WTC11 (cell line): ENCODE measurements at regions not wholly inside any gene's neighbourhood (a gene's known extent, or its start where the extent isn't known, plus 50 kb on each side); places are given as distances from the start of the nearest gene placed in this dataset.

Experiments
- ATAC-seq: fragments of 200-7000 bp; cut with Tn5 transposase; 2 replicates; pipeline ENCODE4 v1.10.0; 2021; ENCODE audit warnings: mild to moderate bottlenecking, moderate library complexity
- CTCF ChIA-PET: fragments of 300-600 bp; sonication (Branson Sonifier 250); formaldehyde crosslinking; loops from one replicate; lab custom pipeline; 2021; ENCODE audit warnings: antibody characterized with exemption; lab: Charles Lee
- POLR2A ChIA-PET: fragments of 350-600 bp; sonication (Branson Sonifier 250); formaldehyde crosslinking; loops from one replicate; lab custom pipeline; 2021; ENCODE audit warnings: antibody characterized with exemption; lab: Charles Lee
- DNase-seq: peaks from one replicate; pipeline ENCODE4 v3.0.0; 2021; ENCODE audit warnings: low spot score
- H3K27ac Mint-ChIP-seq: 2 replicates; pipeline ENCODE4 v1.8.0; 2021; ENCODE audit warnings: mixed read lengths
- H3K27me3 Mint-ChIP-seq: 2 replicates; pipeline ENCODE4 v1.8.0; 2021; ENCODE audit warnings: low read depth, mild to moderate bottlenecking, moderate library complexity, mixed read lengths
- H3K36me3 Mint-ChIP-seq: 2 replicates; pipeline ENCODE4 v1.8.0; 2021; ENCODE audit warnings: mixed read lengths
- H3K4me1 Mint-ChIP-seq: 2 replicates; pipeline ENCODE4 v1.8.0; 2022; ENCODE audit warnings: mixed read lengths
- H3K4me3 Mint-ChIP-seq: 2 replicates; pipeline ENCODE4 v1.8.0; 2021; ENCODE audit warnings: mild to moderate bottlenecking, moderate library complexity, mixed read lengths
- H3K9me3 Mint-ChIP-seq: 2 replicates; pipeline ENCODE4 v1.8.0; 2021; ENCODE audit warnings: mixed read lengths
- ATF3 ChIP-seq: sonication (generic); formaldehyde crosslinking; conservative IDR thresholded peaks from 2 replicates; pipeline ENCODE4 v1.8.1; 2022; ENCODE audit warnings: mild to moderate bottlenecking, missing genetic modification reagents
- CREB1 ChIP-seq: sonication (generic); formaldehyde crosslinking; IDR thresholded peaks from 2 replicates; pipeline ENCODE4 v1.8.0; 2023; ENCODE audit warnings: mild to moderate bottlenecking, missing genetic modification reagents
- CREM ChIP-seq: sonication (generic); formaldehyde crosslinking; IDR thresholded peaks from 2 replicates; pipeline ENCODE4 v1.8.1; 2022; ENCODE audit warnings: mild to moderate bottlenecking, missing genetic modification reagents, moderate library complexity
- CTCF ChIP-seq: fragments of 200-600 bp; IDR thresholded peaks from 2 replicates; pipeline ENCODE4 v1.8.0; 2022; ENCODE audit warnings: antibody characterized with exemption
- ELF4 ChIP-seq: sonication (generic); formaldehyde crosslinking; IDR thresholded peaks from 2 replicates; pipeline ENCODE4 v1.8.1; 2022; ENCODE audit warnings: low read depth, mild to moderate bottlenecking, moderate library complexity, missing genetic modification reagents
- ESRRA ChIP-seq: sonication (generic); formaldehyde crosslinking; IDR thresholded peaks from 2 replicates; pipeline ENCODE4 v1.8.1; 2022; ENCODE audit warnings: mild to moderate bottlenecking, missing genetic modification reagents, borderline replicate concordance
- ETV6 ChIP-seq: sonication (generic); formaldehyde crosslinking; IDR thresholded peaks from 2 replicates; pipeline ENCODE4 v1.8.1; 2022; ENCODE audit warnings: mild to moderate bottlenecking, missing genetic modification reagents
- FOXK1 ChIP-seq: sonication (generic); formaldehyde crosslinking; IDR thresholded peaks from 2 replicates; pipeline ENCODE4 v1.8.0; 2022; ENCODE audit warnings: mild to moderate bottlenecking, moderate library complexity, missing genetic modification reagents
- GRHL2 ChIP-seq: fragments of 250-450 bp; sonication (Bioruptor Pico); IDR thresholded peaks from 2 replicates; pipeline ENCODE4 v1.8.0; 2022; ENCODE audit warnings: mild to moderate bottlenecking, moderate library complexity; ENCODE audit not compliant: insufficient replicate concordance, severe bottlenecking
- IRF2 ChIP-seq: sonication (generic); formaldehyde crosslinking; IDR thresholded peaks from 2 replicates; pipeline ENCODE4 v1.8.0; 2022; ENCODE audit warnings: low read depth, missing genetic modification reagents, borderline replicate concordance
- NFE2L1 ChIP-seq: sonication (generic); formaldehyde crosslinking; IDR thresholded peaks from 2 replicates; pipeline ENCODE4 v1.8.1; 2023; ENCODE audit warnings: missing genetic modification reagents
- OVOL2 ChIP-seq: fragments of 250-450 bp; sonication (Bioruptor Pico); IDR thresholded peaks from 2 replicates; pipeline ENCODE4 v1.9.0; 2021; ENCODE audit warnings: mild to moderate bottlenecking, borderline replicate concordance
- PRRX2 ChIP-seq: fragments of 250-450 bp; sonication (Bioruptor Pico); IDR thresholded peaks from 2 replicates; pipeline ENCODE4 v1.8.0; 2021; ENCODE audit warnings: mild to moderate bottlenecking
- ZNF263 ChIP-seq: sonication (generic); formaldehyde crosslinking; IDR thresholded peaks from 2 replicates; pipeline ENCODE4 v1.8.1; 2022; ENCODE audit warnings: low read depth, mild to moderate bottlenecking, moderate library complexity, missing genetic modification reagents
- ZNF396 ChIP-seq: fragments of 250-450 bp; sonication (Bioruptor Pico); IDR thresholded peaks from 2 replicates; pipeline ENCODE4 v1.8.0; 2021; ENCODE audit warnings: mild to moderate bottlenecking, moderate library complexity, borderline replicate concordance
- TF ChIP-seq, protein P1 (sequence below): sonication (generic); formaldehyde crosslinking; IDR thresholded peaks from 2 replicates; pipeline ENCODE4 v1.8.1; 2023; ENCODE audit warnings: mild to moderate bottlenecking, missing genetic modification reagents
- TF ChIP-seq, protein P2 (sequence below): sonication (generic); formaldehyde crosslinking; IDR thresholded peaks from 2 replicates; pipeline ENCODE4 v1.8.1; 2022; ENCODE audit warnings: low read depth, missing genetic modification reagents, borderline replicate concordance
- TF ChIP-seq, protein P3 (sequence below): sonication (generic); formaldehyde crosslinking; IDR thresholded peaks from 2 replicates; pipeline ENCODE4 v1.8.1; 2023; ENCODE audit warnings: mild to moderate bottlenecking, missing genetic modification reagents, moderate library complexity
- TF ChIP-seq, protein P4 (sequence below): fragments of 250-450 bp; sonication (Bioruptor Pico); conservative IDR thresholded peaks from 2 replicates; pipeline ENCODE4 v1.9.0; 2021; ENCODE audit warnings: mild to moderate bottlenecking
- TF ChIP-seq, protein P5 (sequence below): sonication (generic); formaldehyde crosslinking; IDR thresholded peaks from 2 replicates; pipeline ENCODE4 v1.8.0; 2022; ENCODE audit warnings: mild to moderate bottlenecking, missing genetic modification reagents
- TF ChIP-seq, protein P6 (sequence below): sonication (generic); formaldehyde crosslinking; IDR thresholded peaks from 2 replicates; pipeline ENCODE4 v1.8.1; 2022; ENCODE audit warnings: low read depth, mild to moderate bottlenecking, moderate library complexity, missing genetic modification reagents, borderline replicate concordance

GRCh38 chr4:82247629-82248028 lies 126.2 kb downstream of the HNRNPD start (continued):
- TF ChIP-seq, protein P1, sequence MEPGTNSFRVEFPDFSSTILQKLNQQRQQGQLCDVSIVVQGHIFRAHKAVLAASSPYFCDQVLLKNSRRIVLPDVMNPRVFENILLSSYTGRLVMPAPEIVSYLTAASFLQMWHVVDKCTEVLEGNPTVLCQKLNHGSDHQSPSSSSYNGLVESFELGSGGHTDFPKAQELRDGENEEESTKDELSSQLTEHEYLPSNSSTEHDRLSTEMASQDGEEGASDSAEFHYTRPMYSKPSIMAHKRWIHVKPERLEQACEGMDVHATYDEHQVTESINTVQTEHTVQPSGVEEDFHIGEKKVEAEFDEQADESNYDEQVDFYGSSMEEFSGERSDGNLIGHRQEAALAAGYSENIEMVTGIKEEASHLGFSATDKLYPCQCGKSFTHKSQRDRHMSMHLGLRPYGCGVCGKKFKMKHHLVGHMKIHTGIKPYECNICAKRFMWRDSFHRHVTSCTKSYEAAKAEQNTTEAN (CRISPR knock-in tag): no peak
- TF ChIP-seq ETV6 (CRISPR knock-in tag) (no peak), OVOL2 (CRISPR knock-in tag) (no peak), IRF2 (no peak), GRHL2 (CRISPR knock-in tag) (no peak), ESRRA (CRISPR knock-in tag) (no peak), PRRX2 (CRISPR knock-in tag) (no peak)
- TF ChIP-seq, all 79 proteins: peak for 0

DNA sequence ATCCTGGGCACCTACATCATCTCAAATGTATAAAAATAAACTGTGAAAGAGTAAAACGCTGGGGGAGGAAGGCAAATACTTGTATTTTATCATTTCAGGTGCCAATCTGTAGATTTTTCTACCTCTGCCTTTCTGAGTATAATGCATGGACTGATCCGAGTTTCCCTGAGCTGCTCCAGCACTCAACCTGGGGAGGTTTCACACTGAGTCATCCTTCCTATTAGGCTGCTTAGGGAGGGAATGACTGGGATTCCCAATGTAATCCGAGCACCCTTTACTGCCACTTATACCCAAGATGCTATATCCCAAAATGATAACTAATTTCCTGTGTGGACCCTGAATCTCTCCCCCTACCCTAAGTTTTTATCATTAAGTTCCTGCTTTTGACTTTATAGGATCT lies 126.6 kb downstream of the HNRNPD start:
- peak; percentile 89 for ATAC-seq
- no peak for DNase-seq
- Mint-ChIP-seq H3K4me1 (peaks cover 23% of the 10 kb centered on the region), H3K27ac (no peak overlapping the region), H3K4me3 (no peak overlapping the region), H3K27me3 (no peaks in the 10 kb centered on the region), H3K9me3 (peaks cover 5% of the 10 kb centered on the region), H3K36me3 (no peaks in the 10 kb centered on the region)
- ChIA-PET CTCF (interaction anchor here (1.0 to 2.6 kb wide), 4 partner anchors 21 to 334 kb away, joined by 3 to 23 read pairs (median 8); no protein-coding TSS in a partner anchor), POLR2A (no interaction called here)
- TF ChIP-seq OVOL2 (CRISPR knock-in tag): no peak
- TF ChIP-seq, protein P2, sequence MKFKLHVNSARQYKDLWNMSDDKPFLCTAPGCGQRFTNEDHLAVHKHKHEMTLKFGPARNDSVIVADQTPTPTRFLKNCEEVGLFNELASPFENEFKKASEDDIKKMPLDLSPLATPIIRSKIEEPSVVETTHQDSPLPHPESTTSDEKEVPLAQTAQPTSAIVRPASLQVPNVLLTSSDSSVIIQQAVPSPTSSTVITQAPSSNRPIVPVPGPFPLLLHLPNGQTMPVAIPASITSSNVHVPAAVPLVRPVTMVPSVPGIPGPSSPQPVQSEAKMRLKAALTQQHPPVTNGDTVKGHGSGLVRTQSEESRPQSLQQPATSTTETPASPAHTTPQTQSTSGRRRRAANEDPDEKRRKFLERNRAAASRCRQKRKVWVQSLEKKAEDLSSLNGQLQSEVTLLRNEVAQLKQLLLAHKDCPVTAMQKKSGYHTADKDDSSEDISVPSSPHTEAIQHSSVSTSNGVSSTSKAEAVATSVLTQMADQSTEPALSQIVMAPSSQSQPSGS (CRISPR knock-in tag): no peak
- TF ChIP-seq, protein P3, sequence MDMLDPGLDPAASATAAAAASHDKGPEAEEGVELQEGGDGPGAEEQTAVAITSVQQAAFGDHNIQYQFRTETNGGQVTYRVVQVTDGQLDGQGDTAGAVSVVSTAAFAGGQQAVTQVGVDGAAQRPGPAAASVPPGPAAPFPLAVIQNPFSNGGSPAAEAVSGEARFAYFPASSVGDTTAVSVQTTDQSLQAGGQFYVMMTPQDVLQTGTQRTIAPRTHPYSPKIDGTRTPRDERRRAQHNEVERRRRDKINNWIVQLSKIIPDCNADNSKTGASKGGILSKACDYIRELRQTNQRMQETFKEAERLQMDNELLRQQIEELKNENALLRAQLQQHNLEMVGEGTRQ (CRISPR knock-in tag): no peak
- TF ChIP-seq, protein P4, sequence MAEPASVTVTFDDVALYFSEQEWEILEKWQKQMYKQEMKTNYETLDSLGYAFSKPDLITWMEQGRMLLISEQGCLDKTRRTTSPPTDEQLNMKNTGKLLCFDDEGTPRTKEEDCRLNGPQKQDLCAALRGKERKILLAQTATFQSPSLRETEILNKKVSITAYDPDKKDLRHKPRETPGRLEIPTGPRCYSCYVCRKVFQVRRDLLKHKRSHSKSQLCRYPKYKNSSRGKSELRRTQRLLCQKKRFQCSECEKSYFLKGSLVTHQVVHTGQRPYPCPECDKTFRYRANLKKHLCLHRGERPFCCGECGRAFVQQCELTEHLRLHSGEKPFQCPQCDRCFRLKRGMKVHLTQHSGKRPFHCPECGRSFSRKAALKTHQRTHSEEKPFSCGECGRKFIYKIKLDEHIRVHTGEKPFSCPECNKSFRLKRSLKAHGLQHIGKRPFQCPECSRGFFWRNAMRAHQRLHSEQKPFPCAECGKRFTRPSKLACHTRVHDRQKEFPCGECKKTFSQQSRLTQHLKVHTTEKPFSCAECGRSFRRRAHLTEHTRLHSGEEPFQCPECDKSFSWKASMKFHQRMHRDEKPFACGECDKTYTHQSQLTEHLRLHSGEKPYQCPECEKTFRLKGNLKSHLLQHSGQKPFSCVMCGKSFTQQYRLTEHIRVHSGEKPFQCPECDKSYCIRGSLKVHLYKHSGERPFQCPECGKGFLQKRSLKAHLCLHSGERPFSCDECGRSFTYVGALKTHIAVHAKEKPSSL (CRISPR knock-in tag): no peak
- no peak for TF ChIP-seq ESRRA (CRISPR knock-in tag)
- TF ChIP-seq CREB1 (CRISPR knock-in tag): no peak
- no peak for TF ChIP-seq ELF4 (CRISPR knock-in tag)
- TF ChIP-seq IRF2: no peak
- no peak for TF ChIP-seq FOXK1
- TF ChIP-seq CREM: no peak
- no peak for TF ChIP-seq NFE2L1 (CRISPR knock-in tag)
- TF ChIP-seq ZNF396 (CRISPR knock-in tag): no peak
- no peak for TF ChIP-seq ATF3
- TF ChIP-seq, protein P5, sequence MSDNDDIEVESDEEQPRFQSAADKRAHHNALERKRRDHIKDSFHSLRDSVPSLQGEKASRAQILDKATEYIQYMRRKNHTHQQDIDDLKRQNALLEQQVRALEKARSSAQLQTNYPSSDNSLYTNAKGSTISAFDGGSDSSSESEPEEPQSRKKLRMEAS (CRISPR knock-in tag): no peak
- TF ChIP-seq, protein P6, sequence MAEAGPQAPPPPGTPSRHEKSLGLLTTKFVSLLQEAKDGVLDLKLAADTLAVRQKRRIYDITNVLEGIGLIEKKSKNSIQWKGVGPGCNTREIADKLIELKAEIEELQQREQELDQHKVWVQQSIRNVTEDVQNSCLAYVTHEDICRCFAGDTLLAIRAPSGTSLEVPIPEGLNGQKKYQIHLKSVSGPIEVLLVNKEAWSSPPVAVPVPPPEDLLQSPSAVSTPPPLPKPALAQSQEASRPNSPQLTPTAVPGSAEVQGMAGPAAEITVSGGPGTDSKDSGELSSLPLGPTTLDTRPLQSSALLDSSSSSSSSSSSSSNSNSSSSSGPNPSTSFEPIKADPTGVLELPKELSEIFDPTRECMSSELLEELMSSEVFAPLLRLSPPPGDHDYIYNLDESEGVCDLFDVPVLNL: no peak
- TF ChIP-seq CTCF: no peak
- TF ChIP-seq ZNF263 (CRISPR knock-in tag): no peak
